Thyroid gland (tissue), 4 donors: ENCODE measurements at regions not wholly inside any gene's neighbourhood (a gene's known extent, or its start where the extent isn't known, plus 50 kb on each side); places are given as distances from the start of the nearest gene placed in this dataset.
"Not testable (repeated sequence)": the region's sequence is repeated elsewhere in the genome, so short reads cannot be mapped to it uniquely, and the experiment has no call there.

Experiments
- DNase-seq, 2 donors: peaks; one replicate each; pipeline ENCODE4 v3.0.0-alpha.2; 2019
- H3K27ac ChIP-seq, 3 donors: fragments of 200-600 bp; sonication (generic); 1 replicate in 2 of 3; 2 replicates in 1 of 3; pipeline ENCODE4 v1.5.1; 2016 to 2019; ENCODE audit warnings: mild to moderate bottlenecking in 1 of 3, moderate library complexity in 1 of 3
- H3K27me3 ChIP-seq: fragments of 200-600 bp; sonication (generic); one replicate; pipeline ENCODE4 v1.5.1; 2019
- H3K36me3 ChIP-seq, 2 donors: fragments of 200-600 bp; sonication (generic); one replicate each; pipeline ENCODE4 v1.5.1; 2016 to 2019
- H3K4me1 ChIP-seq, 2 donors: fragments of 200-600 bp; sonication (generic); one replicate each; pipeline ENCODE4 v1.5.1; 2017 to 2019
- H3K4me3 ChIP-seq, 3 donors: fragments of 200-600 bp; sonication (generic); replicated peaks in 1 of 3; 1 replicate in 2 of 3; 2 replicates in 1 of 3; pipeline ENCODE4 v1.5.1; 2016; ENCODE audit warnings: mild to moderate bottlenecking in 1 of 3
- H3K9me3 ChIP-seq: fragments of 200-600 bp; sonication (generic); one replicate; pipeline ENCODE4 v1.5.1; 2017
- POLR2A ChIP-seq, 2 donors: fragments of 450-650 bp; IDR thresholded peaks; one replicate each; pipeline ENCODE4 v1.6.1; 2017; ENCODE audit warnings: antibody characterized with exemption in 2 of 2, mild to moderate bottlenecking in 2 of 2, moderate library complexity in 1 of 2
- WGBS, 2 donors: methylation state at CpG; one replicate each; pipeline ENCODE4 v1.1.5; 2017; 5-methylcytosine and 5-hydroxymethylcytosine counted together
- intact Hi-C: fragments of 100-400 bp; cut with DNase I; formaldehyde crosslinking; loops from one replicate; pipeline ENCODE4 v1.15.1; 2023

- H3K27me3 ChIP-seq, H3K4me3 ChIP-seq, H3K9me3 ChIP-seq, H3K27ac ChIP-seq, H3K4me1 ChIP-seq, intact Hi-C loops: not testable (repeated sequence)
- TF ChIP-seq POLR2A (IDR thresholded peaks at IDR 0.05), result peak in 1 of 2 donors; percentile 30
- H3K36me3 ChIP-seq, result peaks cover 0 to 20% of the 10 kb centered on the region in 2 donors
- DNase-seq, result peak; percentile 92
- WGBS, 2 donors, result 51 to 70% methylated on average over 10 to 17 of the region's 17 CpGs
Observed at GRCh38 chr3:195982754-195983153, 74.4 kb upstream of the TNK2 start.

GRCh38 chr3:195981778-195982177 lies 73.4 kb upstream of the TNK2 start:
- 76 to 89% methylated on average over 6 to 7 of the region's 7 CpGs for WGBS, 2 donors
- H3K4me3 ChIP-seq, H3K27ac ChIP-seq, DNase-seq, intact Hi-C loops, H3K9me3 ChIP-seq, H3K4me1 ChIP-seq, H3K27me3 ChIP-seq: not testable (repeated sequence)
- peaks cover 0 to 22% of the 10 kb centered on the region in 2 donors for H3K36me3 ChIP-seq

- H3K9me3 ChIP-seq, intact Hi-C loops, DNase-seq, H3K4me3 ChIP-seq, H3K27me3 ChIP-seq, H3K4me1 ChIP-seq, H3K27ac ChIP-seq: not testable (repeated sequence)
- H3K36me3 ChIP-seq, result peaks cover 0 to 32% of the 10 kb centered on the region in 2 donors
- WGBS, 2 donors, result 96 to 97% methylated on average over 10 of the region's 10 CpGs
Observed at GRCh38 chr3:195979877-195980276, 71.5 kb upstream of the TNK2 start.

- H3K27me3 ChIP-seq, H3K4me1 ChIP-seq, intact Hi-C loops, H3K9me3 ChIP-seq, H3K27ac ChIP-seq, DNase-seq, H3K4me3 ChIP-seq: not testable (repeated sequence)
- H3K36me3 ChIP-seq, result peaks cover 0 to 42% of the 10 kb centered on the region in 2 donors
- 94 to 98% methylated on average over 8 of the region's 11 CpGs for WGBS, 2 donors
Observed at GRCh38 chr3:195978585-195978984, 70.2 kb upstream of the TNK2 start.

GRCh38 chr3:195976876-195977275 lies 68.5 kb upstream of the TNK2 start:
- H3K4me3 ChIP-seq, intact Hi-C loops, H3K4me1 ChIP-seq, H3K9me3 ChIP-seq, H3K27me3 ChIP-seq, H3K27ac ChIP-seq, DNase-seq: not testable (repeated sequence)
- 100% methylated on average over 2 to 5 of the region's 19 CpGs for WGBS, 2 donors
- H3K36me3 ChIP-seq, result peaks cover 0 to 46% of the 10 kb centered on the region in 2 donors

- DNase-seq, H3K4me3 ChIP-seq, H3K9me3 ChIP-seq, H3K27me3 ChIP-seq, intact Hi-C loops, H3K4me1 ChIP-seq, H3K27ac ChIP-seq: not testable (repeated sequence)
- peaks cover 0 to 55% of the 10 kb centered on the region in 2 donors for H3K36me3 ChIP-seq
- WGBS, 2 donors, result 95 to 96% methylated on average over 8 to 13 of the region's 13 CpGs
Observed at GRCh38 chr3:195974281-195974680, 65.9 kb upstream of the TNK2 start.

- H3K27me3 ChIP-seq, H3K4me1 ChIP-seq, H3K4me3 ChIP-seq, DNase-seq, H3K9me3 ChIP-seq, intact Hi-C loops, H3K27ac ChIP-seq: not testable (repeated sequence)
- 95 to 97% methylated on average over 9 of the region's 9 CpGs for WGBS, 2 donors
- H3K36me3 ChIP-seq, result peaks cover 0 to 43% of the 10 kb centered on the region in 2 donors
Observed at GRCh38 chr3:195970873-195971272, 62.5 kb upstream of the TNK2 start.

GRCh38 chr3:195969838-195970776 lies 61.8 kb upstream of the TNK2 start:
- H3K27me3 ChIP-seq, H3K4me3 ChIP-seq, H3K9me3 ChIP-seq, H3K4me1 ChIP-seq, H3K27ac ChIP-seq, DNase-seq, intact Hi-C loops: not testable (repeated sequence)
- peaks cover 0 to 46% of the 10 kb centered on the region in 2 donors for H3K36me3 ChIP-seq
- 94% methylated on average over 21 of the region's 22 CpGs for WGBS, 2 donors

- 88 to 95% methylated on average over 9 of the region's 9 CpGs for WGBS, 2 donors
- H3K4me3 ChIP-seq, intact Hi-C loops, DNase-seq, H3K4me1 ChIP-seq, H3K27me3 ChIP-seq, H3K27ac ChIP-seq, H3K9me3 ChIP-seq: not testable (repeated sequence)
- peaks cover 0 to 44% of the 10 kb centered on the region in 2 donors for H3K36me3 ChIP-seq
Observed at GRCh38 chr3:195969341-195969740, 61.0 kb upstream of the TNK2 start.

- H3K4me3 ChIP-seq, H3K9me3 ChIP-seq, intact Hi-C loops, DNase-seq, H3K27ac ChIP-seq, H3K4me1 ChIP-seq, H3K27me3 ChIP-seq: not testable (repeated sequence)
- peaks cover 0 to 37% of the 10 kb centered on the region in 2 donors for H3K36me3 ChIP-seq
- WGBS, 2 donors, result 90% methylated on average over 4 to 8 of the region's 10 CpGs
Observed at GRCh38 chr3:195968104-195968503, 59.8 kb upstream of the TNK2 start.

GRCh38 chr3:195967387-195967720 lies 59.0 kb upstream of the TNK2 start:
- H3K27ac ChIP-seq, H3K9me3 ChIP-seq, H3K27me3 ChIP-seq, H3K4me3 ChIP-seq, H3K4me1 ChIP-seq, intact Hi-C loops, DNase-seq: not testable (repeated sequence)
- H3K36me3 ChIP-seq, result peaks cover 0 to 43% of the 10 kb centered on the region in 2 donors
- no CpG with 5 or more reads among the region's 16 CpGs for WGBS, 2 donors

- WGBS, 2 donors, result 79 to 85% methylated on average over 13 of the region's 15 CpGs
- H3K36me3 ChIP-seq, result peaks cover 0 to 39% of the 10 kb centered on the region in 2 donors
- H3K9me3 ChIP-seq, H3K4me1 ChIP-seq, intact Hi-C loops, DNase-seq, H3K27ac ChIP-seq, H3K27me3 ChIP-seq, H3K4me3 ChIP-seq: not testable (repeated sequence)
Observed at GRCh38 chr3:195966563-195967386, 58.4 kb upstream of the TNK2 start.
